Endothelial cell (in vitro differentiated cells): ENCODE measurements at regions not wholly inside any gene's neighbourhood (a gene's known extent, or its start where the extent isn't known, plus 50 kb on each side); places are given as distances from the start of the nearest gene placed in this dataset.

Experiments used
- DNase-seq: peaks from one replicate; pipeline ENCODE4 v3.0.0; 2021; ENCODE audit warnings: low spot score
- H3K27ac Mint-ChIP-seq: one replicate; pipeline ENCODE4 v1.8.0; 2021; ENCODE audit warnings: mixed read lengths, inconsistent platforms; ENCODE audit not compliant: unreplicated experiment
- H3K27me3 Mint-ChIP-seq: one replicate; pipeline ENCODE4 v1.8.0; 2021; ENCODE audit warnings: mild to moderate bottlenecking, moderate library complexity, mixed read lengths, inconsistent platforms; ENCODE audit not compliant: unreplicated experiment
- H3K36me3 Mint-ChIP-seq: one replicate; pipeline ENCODE4 v1.8.0; 2021; ENCODE audit warnings: mild to moderate bottlenecking, low read depth, mixed read lengths, inconsistent platforms; ENCODE audit not compliant: unreplicated experiment
- H3K4me1 Mint-ChIP-seq: one replicate; pipeline ENCODE4 v1.8.0; 2021; ENCODE audit warnings: mild to moderate bottlenecking, mixed read lengths, inconsistent platforms; ENCODE audit not compliant: unreplicated experiment
- H3K4me3 Mint-ChIP-seq: one replicate; pipeline ENCODE4 v1.8.0; 2021; ENCODE audit warnings: mild to moderate bottlenecking, mixed read lengths, inconsistent platforms; ENCODE audit not compliant: unreplicated experiment
- H3K9me3 Mint-ChIP-seq: one replicate; pipeline ENCODE4 v1.8.0; 2021; ENCODE audit warnings: mixed read lengths, inconsistent platforms; ENCODE audit not compliant: unreplicated experiment
- TF ChIP-seq, protein P1 (sequence below): fragments of 200-600 bp; sonication (generic); IDR thresholded peaks from one replicate; pipeline ENCODE4 v1.5.0; 2021; ENCODE audit warnings: antibody characterized with exemption; ENCODE audit not compliant: unreplicated experiment

DNA sequence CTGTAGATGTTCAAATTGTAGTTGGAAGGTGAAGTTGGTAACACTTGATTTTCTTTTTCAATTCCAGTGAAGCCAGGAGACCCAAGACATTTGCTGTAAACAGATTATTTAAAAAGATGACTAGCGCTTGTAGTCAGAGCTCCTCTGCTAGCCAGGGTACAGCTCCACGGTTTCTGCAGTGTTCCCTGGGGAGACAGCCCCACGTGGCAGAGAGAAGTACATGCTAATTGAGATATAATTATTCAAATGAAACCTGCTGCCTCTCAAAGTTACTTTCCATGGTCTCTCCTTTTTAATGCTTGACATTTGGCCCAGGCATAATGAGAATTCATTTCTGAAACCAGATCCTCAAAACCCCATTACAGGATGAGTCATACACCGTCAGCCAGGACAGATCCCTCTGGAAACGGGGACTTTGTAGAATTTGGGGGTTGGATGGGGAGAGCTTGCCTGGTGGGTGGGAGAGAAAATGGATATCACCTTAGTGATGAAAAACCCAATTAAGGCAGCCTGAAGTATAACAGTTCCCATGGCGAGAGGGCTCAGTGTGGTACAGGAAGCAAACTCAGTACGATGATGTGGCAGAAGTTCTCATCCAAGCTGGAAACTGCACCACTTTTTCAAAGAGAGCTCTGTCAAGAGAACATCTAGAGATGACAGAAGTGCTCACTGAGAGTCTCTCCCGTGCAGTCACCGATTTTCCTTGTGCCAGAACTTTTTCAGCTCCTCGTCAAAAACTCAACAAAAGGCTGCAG lies 637.7 kb upstream of the TMEM132C start:
- Mint-ChIP-seq H3K36me3 (no peaks in the 10 kb centered on the region), H3K27ac (no peak overlapping the region), H3K9me3 (peaks cover 23% of the 10 kb centered on the region), H3K4me3 (no peak overlapping the region), H3K4me1 (no peaks in the 10 kb centered on the region), H3K27me3 (peaks cover 1% of the 10 kb centered on the region)
- DNase-seq: no peak
- TF ChIP-seq, protein P1, sequence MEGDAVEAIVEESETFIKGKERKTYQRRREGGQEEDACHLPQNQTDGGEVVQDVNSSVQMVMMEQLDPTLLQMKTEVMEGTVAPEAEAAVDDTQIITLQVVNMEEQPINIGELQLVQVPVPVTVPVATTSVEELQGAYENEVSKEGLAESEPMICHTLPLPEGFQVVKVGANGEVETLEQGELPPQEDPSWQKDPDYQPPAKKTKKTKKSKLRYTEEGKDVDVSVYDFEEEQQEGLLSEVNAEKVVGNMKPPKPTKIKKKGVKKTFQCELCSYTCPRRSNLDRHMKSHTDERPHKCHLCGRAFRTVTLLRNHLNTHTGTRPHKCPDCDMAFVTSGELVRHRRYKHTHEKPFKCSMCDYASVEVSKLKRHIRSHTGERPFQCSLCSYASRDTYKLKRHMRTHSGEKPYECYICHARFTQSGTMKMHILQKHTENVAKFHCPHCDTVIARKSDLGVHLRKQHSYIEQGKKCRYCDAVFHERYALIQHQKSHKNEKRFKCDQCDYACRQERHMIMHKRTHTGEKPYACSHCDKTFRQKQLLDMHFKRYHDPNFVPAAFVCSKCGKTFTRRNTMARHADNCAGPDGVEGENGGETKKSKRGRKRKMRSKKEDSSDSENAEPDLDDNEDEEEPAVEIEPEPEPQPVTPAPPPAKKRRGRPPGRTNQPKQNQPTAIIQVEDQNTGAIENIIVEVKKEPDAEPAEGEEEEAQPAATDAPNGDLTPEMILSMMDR: no peak

DNA sequence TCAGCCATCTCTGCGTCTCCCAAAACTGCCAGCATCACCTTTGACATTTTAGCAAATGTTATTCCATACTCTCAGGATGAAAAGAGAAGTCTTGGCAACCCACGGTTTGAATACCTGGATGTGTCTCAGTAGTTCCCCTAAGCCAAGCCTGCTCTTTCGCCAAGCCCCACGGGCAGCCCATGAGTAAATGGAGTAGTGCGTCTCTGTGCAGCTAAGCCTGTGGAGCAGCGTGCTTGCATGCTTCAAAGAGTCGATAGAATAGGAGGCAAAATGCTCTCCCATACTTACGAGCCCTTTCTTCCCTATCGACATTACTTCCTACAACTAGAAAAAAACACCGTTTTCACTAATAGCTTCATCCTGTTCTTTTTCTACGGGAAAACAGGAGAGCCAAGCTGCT lies 634.5 kb upstream of the TMEM132C start:
- TF ChIP-seq, protein P1: no peak
- Mint-ChIP-seq H3K27ac (no peak overlapping the region), H3K4me3 (no peak overlapping the region), H3K9me3 (peaks cover 24% of the 10 kb centered on the region), H3K4me1 (no peaks in the 10 kb centered on the region), H3K36me3 (no peaks in the 10 kb centered on the region), H3K27me3 (peaks cover 3% of the 10 kb centered on the region)
- no peak for DNase-seq

DNA sequence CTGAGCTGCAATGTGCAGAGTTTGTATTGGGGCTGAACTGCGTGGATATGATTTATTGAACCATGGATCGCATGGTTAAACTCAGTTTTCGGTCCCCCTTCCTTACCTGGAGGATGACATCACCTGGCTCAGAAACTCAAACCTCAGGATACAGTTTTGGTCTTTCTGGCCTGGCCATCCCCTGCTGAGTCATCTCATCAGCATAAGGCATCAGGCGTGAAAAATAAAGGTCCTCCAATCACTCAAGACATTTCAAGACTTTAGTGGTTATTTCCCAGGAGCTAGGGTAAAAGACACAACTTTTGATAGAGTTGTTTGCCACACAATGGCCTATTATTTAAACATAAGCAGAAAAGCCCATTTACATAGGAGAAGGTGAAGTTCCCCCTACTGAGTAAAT lies 631.1 kb upstream of the TMEM132C start:
- Mint-ChIP-seq H3K27me3 (peaks cover 2% of the 10 kb centered on the region), H3K27ac (no peak overlapping the region), H3K4me3 (no peak overlapping the region), H3K9me3 (peaks cover 29% of the 10 kb centered on the region), H3K36me3 (no peaks in the 10 kb centered on the region), H3K4me1 (no peaks in the 10 kb centered on the region)
- TF ChIP-seq, protein P1: no peak
- DNase-seq: no peak

DNA sequence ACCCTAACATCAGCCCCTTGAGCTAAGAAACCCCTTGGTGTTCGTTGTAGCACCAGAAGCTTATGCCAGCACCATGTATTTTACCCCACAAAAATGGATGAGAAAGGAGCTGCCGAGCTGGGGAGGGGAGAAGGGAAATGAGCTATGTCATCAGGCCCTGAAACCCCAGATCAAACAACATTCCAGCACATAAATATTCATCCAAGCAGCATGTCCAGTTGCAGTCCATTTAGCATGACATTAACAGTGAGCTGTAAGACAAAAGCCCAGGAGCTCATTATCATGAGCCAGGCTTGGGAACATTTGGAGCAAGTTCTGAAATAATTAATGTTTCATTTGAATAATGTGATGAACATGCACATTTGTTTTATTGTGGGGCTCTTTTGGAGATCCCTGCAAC lies 630.1 kb upstream of the TMEM132C start:
- Mint-ChIP-seq H3K36me3 (no peaks in the 10 kb centered on the region), H3K27me3 (peaks cover 2% of the 10 kb centered on the region), H3K9me3 (peaks cover 23% of the 10 kb centered on the region), H3K27ac (no peak overlapping the region), H3K4me1 (no peaks in the 10 kb centered on the region), H3K4me3 (no peak overlapping the region)
- TF ChIP-seq, protein P1: no peak
- DNase-seq: no peak

DNA sequence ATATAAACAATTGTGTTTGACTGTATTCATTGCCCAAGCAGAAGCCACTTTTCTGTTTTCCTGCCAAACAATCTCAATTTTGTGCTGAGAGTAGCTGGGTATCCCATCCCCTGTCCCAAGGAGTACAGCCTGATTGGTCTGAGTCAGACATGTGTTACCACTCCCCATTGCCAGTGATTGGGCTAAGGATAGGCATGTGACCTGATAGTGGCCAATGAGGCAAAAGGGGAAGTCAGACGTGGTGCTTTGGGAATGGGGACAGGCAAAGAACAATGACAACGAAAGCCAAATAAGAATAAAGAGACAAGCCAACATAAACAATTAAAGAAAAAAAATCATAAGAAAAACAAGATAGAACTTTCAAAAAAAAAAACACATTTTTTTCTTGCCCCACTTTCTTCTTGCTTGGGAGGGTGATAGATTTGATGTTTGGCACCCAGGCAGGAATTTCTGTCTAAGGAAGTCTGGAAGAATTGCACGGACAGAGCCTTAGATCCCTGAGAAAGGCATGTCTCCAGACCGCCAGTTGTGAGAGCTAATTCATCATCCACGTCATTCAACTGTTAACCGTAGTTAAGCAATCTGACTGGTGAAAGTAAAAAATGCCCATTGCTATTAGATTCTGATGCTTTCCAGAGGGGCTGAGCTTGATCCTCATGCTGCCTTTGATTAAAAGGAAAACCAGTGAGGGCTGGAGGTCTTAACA lies 626.6 kb upstream of the TMEM132C start:
- no peaks in the 10 kb centered on the region for H3K4me1 Mint-ChIP-seq
- no peak overlapping the region for H3K4me3 Mint-ChIP-seq
- DNase-seq: no peak
- TF ChIP-seq, protein P1: no peak
- no peaks in the 10 kb centered on the region for H3K36me3 Mint-ChIP-seq
- H3K9me3 Mint-ChIP-seq: peaks cover 36% of the 10 kb centered on the region
- H3K27ac Mint-ChIP-seq: no peak overlapping the region
- H3K27me3 Mint-ChIP-seq: peaks cover 2% of the 10 kb centered on the region
